Colonic mucosa (tissue), 4 donors: ENCODE measurements at regions not wholly inside any gene's neighbourhood (a gene's known extent, or its start where the extent isn't known, plus 50 kb on each side); places are given as distances from the start of the nearest gene placed in this dataset.
A peak's percentile ranks its signal among the peaks of the same experiment; 100 is the strongest.

ENCODE experiments used
- DNase-seq: peaks from one replicate; pipeline ENCODE4 v3.0.0-alpha.2; 2020
- H3K27ac ChIP-seq: fragments of 200-600 bp; one replicate; pipeline ENCODE4 v1.8.0; 2021
- H3K27me3 ChIP-seq: fragments of 200-600 bp; one replicate; pipeline ENCODE4 v1.8.0; 2021
- H3K36me3 ChIP-seq: fragments of 200-600 bp; one replicate; pipeline ENCODE4 v1.8.0; 2021
- H3K4me1 ChIP-seq: fragments of 200-600 bp; one replicate; pipeline ENCODE4 v1.8.0; 2021; ENCODE audit warnings: mild to moderate bottlenecking
- H3K4me3 ChIP-seq: fragments of 200-600 bp; one replicate; pipeline ENCODE4 v1.8.0; 2021
- H3K9ac ChIP-seq, 2 donors: one replicate each; pipeline ENCODE4 v1.7.0; 2013; ENCODE audit warnings: control low read depth in 2 of 2, low read depth in 2 of 2, low read length in 2 of 2
- H3K9me3 ChIP-seq: fragments of 200-600 bp; one replicate; pipeline ENCODE4 v1.8.0; 2021
- intact Hi-C: fragments of 100-400 bp; cut with DNase I; formaldehyde crosslinking; loops from one replicate; pipeline ENCODE4 v1.14.1; 2022
- TF ChIP-seq, protein P1 (sequence below): fragments of 200-600 bp; IDR thresholded peaks from one replicate; pipeline ENCODE4 v1.8.0; 2022; ENCODE audit warnings: antibody characterized with exemption, mild to moderate bottlenecking
- donor health status: healthy.
- donor health status: DM: no; HTN: no; CAD: no.
- donor health status: DM: no; HTN: no; CAD: no.

DNA sequence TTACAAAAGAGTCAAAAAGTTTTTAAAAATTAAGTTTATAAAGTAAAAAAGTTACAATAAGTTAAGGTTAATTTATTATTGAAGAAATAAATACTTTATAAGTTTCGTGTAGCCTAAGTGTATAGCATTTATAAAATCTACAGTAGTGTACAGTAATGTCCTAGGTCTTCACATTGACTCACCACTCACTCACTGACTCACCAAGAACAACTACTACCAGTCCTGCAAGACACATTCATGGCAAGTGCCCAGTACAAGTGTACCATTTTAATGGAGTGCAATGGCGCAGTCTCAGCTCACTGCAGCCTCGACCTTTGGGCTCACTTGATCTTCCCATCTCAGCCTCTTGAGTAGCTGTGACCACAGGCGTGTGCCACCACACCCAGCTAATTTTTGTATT lies 128.2 kb downstream of the GPX5 start:
- H3K9ac ChIP-seq = no peak overlapping the region
- H3K36me3 ChIP-seq = no peaks in the 10 kb centered on the region
- H3K4me3 ChIP-seq = no peak overlapping the region
- peaks cover 4% of the 10 kb centered on the region for H3K4me1 ChIP-seq
- no peaks in the 10 kb centered on the region for H3K9me3 ChIP-seq
- no peak overlapping the region for H3K27ac ChIP-seq
- H3K27me3 ChIP-seq = no peaks in the 10 kb centered on the region
- no peak for DNase-seq
- TF ChIP-seq, protein P1, sequence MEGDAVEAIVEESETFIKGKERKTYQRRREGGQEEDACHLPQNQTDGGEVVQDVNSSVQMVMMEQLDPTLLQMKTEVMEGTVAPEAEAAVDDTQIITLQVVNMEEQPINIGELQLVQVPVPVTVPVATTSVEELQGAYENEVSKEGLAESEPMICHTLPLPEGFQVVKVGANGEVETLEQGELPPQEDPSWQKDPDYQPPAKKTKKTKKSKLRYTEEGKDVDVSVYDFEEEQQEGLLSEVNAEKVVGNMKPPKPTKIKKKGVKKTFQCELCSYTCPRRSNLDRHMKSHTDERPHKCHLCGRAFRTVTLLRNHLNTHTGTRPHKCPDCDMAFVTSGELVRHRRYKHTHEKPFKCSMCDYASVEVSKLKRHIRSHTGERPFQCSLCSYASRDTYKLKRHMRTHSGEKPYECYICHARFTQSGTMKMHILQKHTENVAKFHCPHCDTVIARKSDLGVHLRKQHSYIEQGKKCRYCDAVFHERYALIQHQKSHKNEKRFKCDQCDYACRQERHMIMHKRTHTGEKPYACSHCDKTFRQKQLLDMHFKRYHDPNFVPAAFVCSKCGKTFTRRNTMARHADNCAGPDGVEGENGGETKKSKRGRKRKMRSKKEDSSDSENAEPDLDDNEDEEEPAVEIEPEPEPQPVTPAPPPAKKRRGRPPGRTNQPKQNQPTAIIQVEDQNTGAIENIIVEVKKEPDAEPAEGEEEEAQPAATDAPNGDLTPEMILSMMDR = no peak
- intact Hi-C loops = no loop called here

DNA sequence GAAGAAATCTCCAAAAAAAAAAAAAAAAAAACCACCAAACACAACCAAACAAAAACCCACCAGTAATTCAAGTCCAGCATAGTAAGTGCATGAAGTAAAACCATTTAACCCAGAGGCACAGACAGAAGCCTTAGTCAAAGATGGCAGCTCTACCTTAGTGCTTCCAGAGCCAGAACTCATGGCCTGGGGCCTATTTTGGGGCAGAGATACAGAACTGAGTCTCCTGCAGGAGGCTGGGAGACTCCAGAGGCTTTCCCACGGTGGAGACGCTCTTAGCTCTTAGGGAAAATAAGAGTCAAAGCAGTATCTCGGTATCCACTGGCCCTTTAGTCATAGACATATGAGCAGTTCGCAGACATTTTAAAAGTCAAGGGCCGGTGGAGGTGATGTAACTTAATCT lies 129.5 kb downstream of the GPX5 start:
- H3K9me3 ChIP-seq = no peaks in the 10 kb centered on the region
- no peaks in the 10 kb centered on the region for H3K36me3 ChIP-seq
- no peak overlapping the region for H3K9ac ChIP-seq
- intact Hi-C loops = no loop called here
- DNase-seq = no peak
- peaks cover 4% of the 10 kb centered on the region for H3K4me1 ChIP-seq
- H3K27ac ChIP-seq = no peak overlapping the region
- H3K27me3 ChIP-seq = no peaks in the 10 kb centered on the region
- H3K4me3 ChIP-seq = no peak overlapping the region
- TF ChIP-seq, protein P1 = no peak

DNA sequence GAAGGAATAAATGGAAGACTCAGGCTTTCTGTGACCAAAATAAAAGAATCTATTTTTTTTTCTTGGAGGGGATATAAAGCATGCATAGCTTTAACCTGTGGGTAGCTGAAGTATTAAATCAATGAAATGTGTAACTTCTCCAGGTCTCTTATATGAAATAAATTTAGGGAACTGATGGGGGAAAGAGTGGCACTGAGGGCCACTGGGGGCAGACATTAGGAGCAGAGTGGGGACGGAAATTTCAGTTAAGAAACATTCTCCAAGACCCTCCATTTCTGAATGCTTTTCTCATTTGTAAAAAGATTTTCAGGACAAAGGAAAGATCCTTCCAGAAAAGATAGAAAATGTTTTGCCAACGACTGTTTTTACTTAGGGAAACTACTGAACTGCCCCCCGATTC lies 131.0 kb downstream of the GPX5 start:
- TF ChIP-seq, protein P1 = no peak
- no peak overlapping the region for H3K4me3 ChIP-seq
- no peaks in the 10 kb centered on the region for H3K9me3 ChIP-seq
- no peak overlapping the region for H3K9ac ChIP-seq
- peaks cover 4% of the 10 kb centered on the region for H3K4me1 ChIP-seq
- H3K27me3 ChIP-seq = no peaks in the 10 kb centered on the region
- DNase-seq = no peak
- intact Hi-C loops = no loop called here
- H3K36me3 ChIP-seq = no peaks in the 10 kb centered on the region
- H3K27ac ChIP-seq = no peak overlapping the region

DNA sequence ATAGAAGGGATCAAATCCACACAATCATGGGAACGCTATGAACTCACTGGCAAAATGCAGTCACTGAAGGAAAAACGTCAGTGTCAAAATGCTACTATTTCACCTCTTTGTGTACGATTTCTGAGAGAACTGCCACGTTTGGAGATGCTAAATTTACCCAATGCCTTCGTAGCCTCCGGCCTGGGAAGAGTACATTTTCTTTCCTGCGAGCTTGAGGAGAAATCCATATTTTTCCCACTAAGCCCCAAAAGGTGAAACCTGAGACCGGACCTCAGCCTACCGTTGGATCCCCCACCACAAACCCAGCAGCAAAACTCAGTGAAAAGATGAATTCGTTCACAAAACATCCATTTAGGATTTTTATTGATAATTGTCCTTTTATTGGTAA lies 131.7 kb downstream of the GPX5 start:
- Histone ChIP-seq H3K27me3 (no peaks in the 10 kb centered on the region), H3K27ac (no peak overlapping the region), H3K4me3 (peak overlapping the region; percentile 31), H3K4me1 (peaks cover 4% of the 10 kb centered on the region), H3K9me3 (no peaks in the 10 kb centered on the region), H3K9ac (no peak overlapping the region), H3K36me3 (no peaks in the 10 kb centered on the region)
- DNase-seq = no peak
- TF ChIP-seq, protein P1 = no peak
- intact Hi-C loops = no loop called here

DNA sequence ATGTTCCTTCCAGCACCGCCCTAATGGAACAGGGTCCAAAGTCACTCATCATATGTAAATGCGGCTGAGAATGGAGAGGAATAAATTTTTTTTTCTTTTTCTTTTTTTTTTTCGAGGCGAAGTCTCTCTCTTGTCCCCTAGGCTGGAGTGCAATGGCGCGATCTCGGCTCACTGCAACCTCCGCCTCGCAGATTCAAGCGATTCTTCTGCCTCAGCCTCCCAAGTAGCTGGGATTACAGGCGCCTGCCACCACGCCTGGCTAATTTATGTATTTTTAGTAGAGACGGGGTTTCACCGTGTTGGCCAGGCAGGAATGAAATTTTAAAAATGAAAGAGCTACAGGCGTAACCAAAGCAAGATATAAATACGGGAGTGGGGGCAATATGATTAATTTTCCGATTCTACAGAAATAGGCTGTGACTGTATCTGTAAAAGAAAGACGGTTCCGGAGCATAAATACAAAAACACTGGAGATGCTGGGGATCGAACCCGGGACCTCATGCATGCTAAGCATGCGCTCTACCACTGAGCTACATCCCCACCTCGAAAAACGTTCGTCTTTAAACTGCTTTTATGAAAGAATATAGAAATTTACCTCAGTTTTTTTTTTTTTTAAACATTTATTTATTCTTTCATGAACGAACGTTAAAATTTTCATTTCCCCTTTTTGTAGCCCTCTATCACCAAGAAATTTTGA lies 132.2 kb downstream of the GPX5 start:
- intact Hi-C loops = no loop called here
- H3K27me3 ChIP-seq = no peaks in the 10 kb centered on the region
- H3K4me3 ChIP-seq = peak overlapping the region; percentile 31
- no peaks in the 10 kb centered on the region for H3K9me3 ChIP-seq
- H3K27ac ChIP-seq = no peak overlapping the region
- H3K4me1 ChIP-seq = peaks cover 4% of the 10 kb centered on the region
- H3K36me3 ChIP-seq = no peaks in the 10 kb centered on the region
- peak; percentile 59 for DNase-seq
- H3K9ac ChIP-seq = no peak overlapping the region
- TF ChIP-seq, protein P1 = no peak
